ENCODE measurements at regions not wholly inside any gene's neighbourhood (a gene's known extent, or its start where the extent isn't known, plus 50 kb on each side); places are given as distances from the start of the nearest gene placed in this dataset.

DNA sequence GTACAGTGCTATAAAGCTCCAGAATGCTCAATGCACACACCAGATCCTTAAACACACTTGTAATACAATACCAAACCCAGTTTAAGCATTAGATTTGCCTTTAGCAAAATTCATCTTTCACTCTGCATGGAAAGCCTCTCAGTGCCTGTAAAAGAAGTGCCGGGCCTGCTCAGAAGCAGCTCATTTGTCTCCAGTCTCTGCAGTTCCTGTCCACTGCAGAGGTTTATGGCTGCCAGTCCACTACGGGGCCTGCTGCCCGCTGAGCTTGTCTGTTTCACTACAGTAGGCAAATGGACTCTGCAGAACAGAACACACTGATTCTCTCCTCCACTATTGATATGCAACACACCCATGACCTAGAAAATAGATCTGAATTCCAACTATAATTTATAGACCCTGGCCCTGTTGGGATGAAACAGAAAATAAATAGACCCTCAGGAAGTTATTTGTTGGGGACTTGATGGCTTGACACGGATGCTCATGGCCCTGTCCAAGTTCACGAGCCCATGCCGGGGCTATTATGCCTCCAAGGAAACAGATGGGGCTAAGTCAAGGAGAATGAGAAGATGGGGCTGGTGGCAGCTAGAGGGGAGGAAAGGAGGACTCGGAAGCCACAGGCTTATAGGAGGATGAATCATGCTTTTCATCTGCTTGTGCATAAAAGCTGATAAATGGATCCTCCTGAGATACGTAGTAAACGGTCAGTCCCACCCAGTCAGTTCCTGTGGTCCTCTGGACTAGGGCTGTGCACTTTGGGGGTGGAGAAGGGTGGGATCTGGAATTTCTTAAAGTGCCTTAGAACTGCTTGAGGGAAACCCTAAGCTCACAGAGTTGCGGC is 416.8 kb upstream of the TENM4 start:
- TF ChIP-seq, protein P1, sequence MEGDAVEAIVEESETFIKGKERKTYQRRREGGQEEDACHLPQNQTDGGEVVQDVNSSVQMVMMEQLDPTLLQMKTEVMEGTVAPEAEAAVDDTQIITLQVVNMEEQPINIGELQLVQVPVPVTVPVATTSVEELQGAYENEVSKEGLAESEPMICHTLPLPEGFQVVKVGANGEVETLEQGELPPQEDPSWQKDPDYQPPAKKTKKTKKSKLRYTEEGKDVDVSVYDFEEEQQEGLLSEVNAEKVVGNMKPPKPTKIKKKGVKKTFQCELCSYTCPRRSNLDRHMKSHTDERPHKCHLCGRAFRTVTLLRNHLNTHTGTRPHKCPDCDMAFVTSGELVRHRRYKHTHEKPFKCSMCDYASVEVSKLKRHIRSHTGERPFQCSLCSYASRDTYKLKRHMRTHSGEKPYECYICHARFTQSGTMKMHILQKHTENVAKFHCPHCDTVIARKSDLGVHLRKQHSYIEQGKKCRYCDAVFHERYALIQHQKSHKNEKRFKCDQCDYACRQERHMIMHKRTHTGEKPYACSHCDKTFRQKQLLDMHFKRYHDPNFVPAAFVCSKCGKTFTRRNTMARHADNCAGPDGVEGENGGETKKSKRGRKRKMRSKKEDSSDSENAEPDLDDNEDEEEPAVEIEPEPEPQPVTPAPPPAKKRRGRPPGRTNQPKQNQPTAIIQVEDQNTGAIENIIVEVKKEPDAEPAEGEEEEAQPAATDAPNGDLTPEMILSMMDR (IDR thresholded peaks at IDR 0.05) = no peak
- TF ChIP-seq POLR2A (IDR thresholded peaks at IDR 0.05) = no peak
